Erythroblast (primary cell): ENCODE measurements at regions not wholly inside any gene's neighbourhood (a gene's known extent, or its start where the extent isn't known, plus 50 kb on each side); places are given as distances from the start of the nearest gene placed in this dataset.

ENCODE experiments used
- DNase-seq, 2 experiments: peaks; one replicate each; lab custom pipeline; 2025; lab: John Stamatoyannopoulos, UW
- GATA1 ChIP-seq: IDR thresholded peaks from 2 replicates; pipeline ENCODE4 v1.6.1; 2011; ENCODE audit warnings: low read depth, mild to moderate bottlenecking, control low read depth, low read length, moderate library complexity
- POLR2A ChIP-seq: IDR thresholded peaks from 2 replicates; pipeline ENCODE4 v1.6.1; 2011; ENCODE audit warnings: mild to moderate bottlenecking, low read length

GRCh38 chrX:13374364-13374763, 54.5 kb upstream of the ATXN3L start:
- no peak for DNase-seq
- no peak for TF ChIP-seq POLR2A
- no peak for TF ChIP-seq GATA1

- no peak for DNase-seq
- TF ChIP-seq GATA1 (no peak), POLR2A (no peak)
These were observed 53.8 kb upstream of the ATXN3L start for GRCh38 chrX:13373431-13374187.

- no peak for TF ChIP-seq POLR2A
These were observed 53.2 kb upstream of the ATXN3L start for GRCh38 chrX:13373027-13373426.

GRCh38 chrX:13372203-13372980, 52.5 kb upstream of the ATXN3L start:
- TF ChIP-seq POLR2A (no peak), GATA1 (no peak)
- DNase-seq: no peak

More at GRCh38 chrX:13373027-13373426, 53.2 kb upstream of the ATXN3L start:
- DNase-seq: no peak

- no peak for DNase-seq
- TF ChIP-seq POLR2A: no peak
- no peak for TF ChIP-seq GATA1
These were observed 51.3 kb upstream of the ATXN3L start for GRCh38 chrX:13371186-13371585.

GRCh38 chrX:13370713-13371112, 50.9 kb upstream of the ATXN3L start:
- TF ChIP-seq GATA1: no peak
- no peak for TF ChIP-seq POLR2A
- no peak for DNase-seq
